Adrenal gland (tissue), 5 donors: ENCODE measurements at regions not wholly inside any gene's neighbourhood (a gene's known extent, or its start where the extent isn't known, plus 50 kb on each side); places are given as distances from the start of the nearest gene placed in this dataset.

ENCODE experiments used
- POLR2A ChIP-seq, 2 donors: fragments of 450-650 bp; IDR thresholded peaks; one replicate each; pipeline ENCODE4 v1.6.1; 2017; ENCODE audit warnings: antibody characterized with exemption in 2 of 2, mild to moderate bottlenecking in 2 of 2, moderate library complexity in 1 of 2
- TF ChIP-seq, protein P1 (sequence below), 6 experiments: fragments of 450-650 bp in 4 of 6; fragments of 200-600 bp in 2 of 6; sonication (generic) in 1 of 6; IDR thresholded peaks; 1 replicate in 5 of 6; 2 replicates in 1 of 6; pipeline versions ENCODE4 v1.5.1 to v1.8.0; 2016 to 2021; ENCODE audit warnings: antibody characterized with exemption in 6 of 6, mild to moderate bottlenecking in 2 of 6, moderate library complexity in 1 of 6
- donor health status: DM: no; HTN: no; CAD: no.

DNA sequence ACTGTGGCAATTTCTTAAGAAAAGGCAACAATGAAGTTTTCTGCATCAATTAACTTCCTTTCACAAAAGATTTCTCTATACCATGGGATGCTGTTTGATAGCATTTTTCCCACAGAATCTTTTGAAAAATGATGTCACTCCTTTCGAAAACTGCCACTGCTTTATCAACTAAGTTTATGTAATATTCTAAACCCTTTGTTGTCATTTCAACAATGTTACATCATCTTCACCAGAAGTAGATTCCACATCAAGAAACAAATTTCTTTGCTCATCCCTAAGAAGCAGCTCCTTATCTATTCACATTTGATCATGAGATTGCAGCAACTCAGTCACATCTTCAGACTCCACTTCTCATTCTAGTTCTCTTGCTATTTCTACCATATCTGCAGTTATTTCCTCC, 116.1 kb upstream of the KCND3 start:
- TF ChIP-seq POLR2A (IDR thresholded peaks at IDR 0.05), result no peak
- TF ChIP-seq, protein P1, sequence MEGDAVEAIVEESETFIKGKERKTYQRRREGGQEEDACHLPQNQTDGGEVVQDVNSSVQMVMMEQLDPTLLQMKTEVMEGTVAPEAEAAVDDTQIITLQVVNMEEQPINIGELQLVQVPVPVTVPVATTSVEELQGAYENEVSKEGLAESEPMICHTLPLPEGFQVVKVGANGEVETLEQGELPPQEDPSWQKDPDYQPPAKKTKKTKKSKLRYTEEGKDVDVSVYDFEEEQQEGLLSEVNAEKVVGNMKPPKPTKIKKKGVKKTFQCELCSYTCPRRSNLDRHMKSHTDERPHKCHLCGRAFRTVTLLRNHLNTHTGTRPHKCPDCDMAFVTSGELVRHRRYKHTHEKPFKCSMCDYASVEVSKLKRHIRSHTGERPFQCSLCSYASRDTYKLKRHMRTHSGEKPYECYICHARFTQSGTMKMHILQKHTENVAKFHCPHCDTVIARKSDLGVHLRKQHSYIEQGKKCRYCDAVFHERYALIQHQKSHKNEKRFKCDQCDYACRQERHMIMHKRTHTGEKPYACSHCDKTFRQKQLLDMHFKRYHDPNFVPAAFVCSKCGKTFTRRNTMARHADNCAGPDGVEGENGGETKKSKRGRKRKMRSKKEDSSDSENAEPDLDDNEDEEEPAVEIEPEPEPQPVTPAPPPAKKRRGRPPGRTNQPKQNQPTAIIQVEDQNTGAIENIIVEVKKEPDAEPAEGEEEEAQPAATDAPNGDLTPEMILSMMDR (IDR thresholded peaks at IDR 0.05), result no peak
